Limb (tissue), 2 donors: ENCODE measurements at regions not wholly inside any gene's neighbourhood (a gene's known extent, or its start where the extent isn't known, plus 50 kb on each side); places are given as distances from the start of the nearest gene placed in this dataset.
A peak's percentile ranks its signal among the peaks of the same experiment; 100 is the strongest.

ENCODE experiments used
- DNase-seq, 2 donors: peaks; one replicate each; pipeline ENCODE4 v3.0.0-alpha.2; 2016; ENCODE audit errors: extremely low spot score in 2 of 2

GRCh38 chr16:89027281-89027680 is 50.3 kb upstream of the CBFA2T3 start:
- no peak for DNase-seq

- no peak for DNase-seq
Measured at GRCh38 chr16:89031715-89032659, 55.0 kb upstream of the CBFA2T3 start.

- no peak for DNase-seq
Measured at GRCh38 chr16:89033304-89033703, 56.3 kb upstream of the CBFA2T3 start.

GRCh38 chr16:89033796-89034572 is 57.0 kb upstream of the CBFA2T3 start:
- no peak for DNase-seq

GRCh38 chr16:89034573-89034961 is 57.6 kb upstream of the CBFA2T3 start:
- DNase-seq: no peak

GRCh38 chr16:89034971-89035668 is 58.1 kb upstream of the CBFA2T3 start:
- no peak for DNase-seq

GRCh38 chr16:89035669-89036570 is 57.7 kb upstream of the ACSF3 start:
- no peak for DNase-seq

- no peak for DNase-seq
Measured at GRCh38 chr16:89036776-89037175, 56.9 kb upstream of the ACSF3 start.

GRCh38 chr16:89037261-89038152 is 56.1 kb upstream of the ACSF3 start:
- peak; percentile 39 to 77 for DNase-seq

- DNase-seq: no peak
Measured at GRCh38 chr16:89038221-89038721, 55.4 kb upstream of the ACSF3 start.

GRCh38 chr16:89038811-89039735 is 54.6 kb upstream of the ACSF3 start:
- no peak for DNase-seq

- no peak for DNase-seq
Measured at GRCh38 chr16:89039756-89040155, 53.9 kb upstream of the ACSF3 start.

GRCh38 chr16:89040391-89040790 is 53.3 kb upstream of the ACSF3 start:
- DNase-seq: no peak

- no peak for DNase-seq
Measured at GRCh38 chr16:89040861-89041570, 52.6 kb upstream of the ACSF3 start.

GRCh38 chr16:89041571-89042481 is 51.8 kb upstream of the ACSF3 start:
- no peak for DNase-seq

GRCh38 chr16:89042711-89043551 is 50.7 kb upstream of the ACSF3 start:
- DNase-seq: no peak
